ENCODE measurements at regions not wholly inside any gene's neighbourhood (a gene's known extent, or its start where the extent isn't known, plus 50 kb on each side); places are given as distances from the start of the nearest gene placed in this dataset.

GRCh38 chr12:65720136-65721130 lies 103.8 kb upstream of the HMGA2 start:
- no peak for TF ChIP-seq POLR2AphosphoS5 (IDR thresholded peaks at IDR 0.05)
- no peak for TF ChIP-seq POLR2A (IDR thresholded peaks at IDR 0.05)
- TF ChIP-seq CTCF (IDR thresholded peaks at IDR 0.05), result no peak
- TF ChIP-seq EP300 (IDR thresholded peaks at IDR 0.05), result no peak

Measured in sigmoid colon (tissue), 4 donors.